GM12891 (cell line): ENCODE measurements at regions not wholly inside any gene's neighbourhood (a gene's known extent, or its start where the extent isn't known, plus 50 kb on each side); places are given as distances from the start of the nearest gene placed in this dataset.

Experiments
- DNase-seq: peaks from one replicate; pipeline ENCODE4 v3.0.0; 2011; ENCODE audit warnings: low spot score; ENCODE audit not compliant: insufficient read length
- FAIRE-seq: peaks from 2 replicates; lab custom pipeline; 2011; peaks lifted over from hg19 to GRCh38; lab: Jason Lieb, UNC
- PAX5 ChIP-seq: IDR thresholded peaks from 2 replicates; pipeline ENCODE4 v1.6.1; 2011; ENCODE audit warnings: low read length, moderate library complexity, mild to moderate bottlenecking; ENCODE audit not compliant: insufficient read depth, severe bottlenecking
- POLR2A ChIP-seq: IDR thresholded peaks from 2 replicates; pipeline ENCODE4 v1.6.1; 2011; ENCODE audit warnings: low read depth, low read length, control low read depth
- POLR2AphosphoS5 ChIP-seq: IDR thresholded peaks from 2 replicates; pipeline ENCODE4 v1.6.1; 2011; ENCODE audit warnings: low read depth, low read length, control low read depth
- POU2F2 ChIP-seq: IDR thresholded peaks from 2 replicates; pipeline ENCODE4 v1.6.1; 2011; ENCODE audit warnings: low read depth, mild to moderate bottlenecking, control low read depth, low read length, moderate library complexity
- SPI1 ChIP-seq: IDR thresholded peaks from 2 replicates; pipeline ENCODE4 v1.6.1; 2011; ENCODE audit warnings: low read depth, low read length, control low read depth
- TAF1 ChIP-seq: IDR thresholded peaks from 2 replicates; pipeline ENCODE4 v1.6.1; 2011; ENCODE audit warnings: low read depth, low read length, control low read depth

DNA sequence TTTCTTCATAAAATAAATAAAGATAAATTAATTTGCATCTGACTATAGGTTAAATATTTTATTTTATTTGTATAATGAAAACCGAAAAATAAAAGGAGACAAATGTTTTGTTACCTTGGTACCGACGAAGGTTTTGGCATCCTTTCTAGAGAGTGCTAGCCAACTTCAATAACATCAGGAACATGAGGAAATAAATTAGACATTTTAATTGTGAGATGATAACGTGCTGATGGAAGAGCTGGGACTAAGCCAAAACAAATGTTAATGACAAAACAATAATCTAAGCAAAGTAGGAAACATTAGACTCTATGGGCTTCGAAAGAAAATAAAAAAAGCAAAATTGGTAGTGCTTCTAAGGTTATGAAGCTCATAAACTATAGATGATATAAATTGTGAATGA is 201.0 kb downstream of the IRX2 start:
- FAIRE-seq (no peak), DNase-seq (no peak)
- TF ChIP-seq POU2F2 (no peak), POLR2A (no peak), PAX5 (no peak), POLR2AphosphoS5 (no peak), SPI1 (no peak), TAF1 (no peak)

DNA sequence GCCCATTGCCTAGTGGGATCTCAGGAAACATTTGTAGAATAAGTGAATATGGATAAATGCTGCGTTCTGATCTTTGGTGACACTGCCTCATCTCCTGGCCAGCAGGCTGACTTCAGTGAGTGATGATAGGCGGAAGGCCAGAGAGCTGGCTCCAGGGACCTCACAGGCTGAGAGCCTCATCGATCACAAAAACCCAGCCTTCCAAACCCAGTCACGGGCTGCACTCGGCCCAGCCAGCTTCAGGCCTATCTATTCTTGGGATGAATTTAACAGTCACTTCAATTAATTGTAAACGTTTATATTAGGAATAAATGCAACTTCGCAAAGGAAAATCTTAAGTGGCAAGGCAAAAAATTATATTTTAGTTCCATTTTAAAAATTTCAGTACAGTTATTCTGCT is 201.6 kb downstream of the IRX2 start:
- TF ChIP-seq POLR2A = no peak
- TF ChIP-seq PAX5 = no peak
- TF ChIP-seq POU2F2 = no peak
- TF ChIP-seq SPI1 = no peak
- TF ChIP-seq POLR2AphosphoS5 = no peak
- no peak for TF ChIP-seq TAF1
- DNase-seq (no peak), FAIRE-seq (no peak)

DNA sequence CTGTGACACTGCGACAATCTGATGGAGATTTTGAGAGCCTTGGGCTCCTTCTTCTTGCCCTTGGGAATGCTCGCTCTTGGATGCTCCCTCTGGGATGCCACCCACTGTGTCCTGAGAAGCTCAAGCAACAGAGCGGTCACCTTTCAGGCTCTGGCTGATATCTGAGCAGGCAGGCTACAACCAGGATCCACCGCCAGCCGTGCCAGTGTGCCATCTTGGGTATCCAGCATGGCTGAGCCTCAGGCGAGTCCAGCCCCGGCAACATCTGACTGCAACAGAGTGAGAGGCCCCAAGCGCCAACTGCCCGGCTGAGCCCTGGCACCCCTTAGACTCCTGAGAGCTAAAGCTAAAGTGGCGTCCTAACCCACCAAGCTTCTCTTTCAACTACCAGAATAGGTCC is 202.1 kb downstream of the IRX2 start:
- DNase-seq (no peak), FAIRE-seq (no peak)
- TF ChIP-seq POLR2A (no peak), SPI1 (no peak), PAX5 (no peak), POU2F2 (no peak), POLR2AphosphoS5 (no peak), TAF1 (no peak)

DNA sequence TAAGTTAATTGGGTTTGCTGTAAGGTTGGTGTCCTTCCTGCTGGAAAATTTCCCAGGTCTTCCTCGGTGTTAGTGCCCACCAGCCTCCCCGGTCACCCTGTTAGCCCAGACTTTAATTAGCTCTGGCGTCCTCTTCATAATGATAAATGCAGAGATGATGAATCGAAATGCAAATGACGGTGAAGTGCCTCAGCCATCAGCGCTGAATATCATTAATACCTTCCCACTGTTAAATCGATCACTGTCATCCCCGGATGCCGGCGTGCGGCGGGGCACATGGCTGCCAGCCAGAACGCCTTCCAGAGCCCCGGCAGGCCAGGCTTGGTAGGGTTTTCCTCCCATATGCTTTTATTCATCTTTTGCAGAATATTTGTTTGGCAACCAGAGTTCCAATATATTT is 204.5 kb downstream of the IRX2 start:
- FAIRE-seq = no peak
- TF ChIP-seq TAF1 = no peak
- no peak for TF ChIP-seq PAX5
- TF ChIP-seq POLR2AphosphoS5 = no peak
- no peak for TF ChIP-seq POLR2A
- no peak for TF ChIP-seq POU2F2
- TF ChIP-seq SPI1 = no peak

DNA sequence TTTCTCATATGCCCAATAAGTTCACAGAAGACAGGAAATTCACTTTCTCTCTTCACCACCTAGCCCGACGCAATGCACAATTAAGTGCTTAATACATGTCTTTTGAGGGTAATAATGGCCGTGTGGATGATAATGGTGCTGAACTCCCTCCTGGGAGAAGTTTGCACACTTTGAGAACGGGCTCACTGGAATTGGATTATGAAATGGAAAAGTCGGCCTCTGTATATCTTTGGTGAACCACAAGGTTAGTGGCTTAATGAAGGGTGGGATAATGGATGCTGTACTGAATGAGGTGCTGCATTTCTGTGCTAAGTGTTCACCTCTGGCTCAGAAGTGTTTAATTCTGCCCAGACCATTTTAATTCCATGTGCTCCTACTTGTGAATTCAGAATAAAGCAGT is 207.5 kb downstream of the IRX2 start:
- FAIRE-seq = no peak
- DNase-seq = no peak
- TF ChIP-seq POLR2A (no peak), POU2F2 (no peak), POLR2AphosphoS5 (no peak), PAX5 (no peak), SPI1 (no peak), TAF1 (no peak)

More for the DNA sequence above, 204.5 kb downstream of the IRX2 start:
- no peak for DNase-seq

DNA sequence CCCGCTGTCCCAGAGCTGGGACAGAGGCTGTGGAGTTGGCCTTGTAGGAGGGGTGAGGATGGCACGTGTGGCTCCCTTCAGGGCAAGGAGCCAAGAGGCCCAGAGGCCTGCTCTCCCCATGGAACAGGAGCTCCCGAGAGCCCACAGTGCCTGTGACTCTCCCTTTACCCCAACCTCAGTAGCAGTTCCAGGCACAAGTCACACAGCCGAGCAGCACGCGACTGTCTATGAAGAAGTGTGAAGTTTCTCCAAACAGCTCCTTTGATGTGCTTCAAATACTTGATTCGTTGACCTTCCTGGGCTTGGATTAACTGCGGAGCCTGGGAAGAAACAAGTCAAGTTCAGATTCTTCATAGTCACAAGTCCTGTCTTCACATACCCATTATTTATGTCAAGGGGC is 208.7 kb downstream of the IRX2 start:
- no peak for FAIRE-seq

DNA sequence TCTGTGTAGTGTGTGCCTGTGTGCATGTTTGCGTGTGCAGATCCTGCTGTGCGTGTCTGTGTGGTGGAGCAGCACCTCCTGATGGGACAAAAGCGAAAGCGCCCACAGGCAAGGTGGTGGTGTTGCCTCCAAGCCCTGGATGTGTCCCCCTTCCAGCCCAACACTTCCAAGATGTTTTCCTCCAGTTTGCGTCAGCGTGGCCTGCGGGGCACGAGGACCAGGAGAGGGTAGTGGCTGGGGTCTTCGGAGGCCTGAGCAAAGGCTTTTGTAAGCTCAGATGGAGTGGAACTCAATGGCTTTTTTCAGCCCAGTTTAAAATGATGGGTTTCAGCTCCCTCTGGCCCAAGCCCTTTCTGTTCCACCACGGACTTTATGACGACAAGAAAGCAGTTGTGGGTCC is 209.5 kb downstream of the IRX2 start:
- no peak for TF ChIP-seq SPI1
- no peak for TF ChIP-seq POU2F2
- TF ChIP-seq PAX5 = no peak
- TF ChIP-seq TAF1 = no peak
- no peak for TF ChIP-seq POLR2A
- TF ChIP-seq POLR2AphosphoS5 = no peak
- FAIRE-seq (no peak), DNase-seq (no peak)

More for the DNA sequence above, 208.7 kb downstream of the IRX2 start:
- DNase-seq = no peak
- TF ChIP-seq SPI1 = no peak
- TF ChIP-seq POLR2A = no peak
- no peak for TF ChIP-seq TAF1
- TF ChIP-seq POU2F2 = no peak
- no peak for TF ChIP-seq POLR2AphosphoS5
- TF ChIP-seq PAX5 = no peak

DNA sequence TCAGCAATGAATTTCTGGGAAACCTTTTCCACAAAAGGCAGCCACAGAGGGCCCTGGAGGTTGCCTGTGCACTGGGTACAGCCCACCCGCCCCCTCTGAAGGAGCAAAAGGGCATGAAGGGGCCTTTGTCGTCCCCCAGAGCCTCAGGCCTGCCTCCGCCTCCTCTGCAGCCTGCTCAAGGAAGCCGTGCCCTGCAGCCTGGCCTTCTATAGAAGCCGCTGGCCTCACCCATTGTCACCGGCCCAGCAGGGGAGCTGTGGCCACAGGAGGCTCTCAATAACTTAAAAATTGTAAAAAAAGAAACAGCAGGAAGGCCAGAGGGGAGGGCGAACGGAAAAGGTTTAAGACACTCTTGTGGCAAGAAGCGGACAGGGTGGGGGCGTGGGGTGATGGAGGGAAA is 213.3 kb downstream of the IRX2 start:
- TF ChIP-seq POU2F2 (no peak), TAF1 (no peak), POLR2A (no peak), PAX5 (no peak), SPI1 (no peak), POLR2AphosphoS5 (no peak)
- FAIRE-seq (no peak), DNase-seq (no peak)

DNA sequence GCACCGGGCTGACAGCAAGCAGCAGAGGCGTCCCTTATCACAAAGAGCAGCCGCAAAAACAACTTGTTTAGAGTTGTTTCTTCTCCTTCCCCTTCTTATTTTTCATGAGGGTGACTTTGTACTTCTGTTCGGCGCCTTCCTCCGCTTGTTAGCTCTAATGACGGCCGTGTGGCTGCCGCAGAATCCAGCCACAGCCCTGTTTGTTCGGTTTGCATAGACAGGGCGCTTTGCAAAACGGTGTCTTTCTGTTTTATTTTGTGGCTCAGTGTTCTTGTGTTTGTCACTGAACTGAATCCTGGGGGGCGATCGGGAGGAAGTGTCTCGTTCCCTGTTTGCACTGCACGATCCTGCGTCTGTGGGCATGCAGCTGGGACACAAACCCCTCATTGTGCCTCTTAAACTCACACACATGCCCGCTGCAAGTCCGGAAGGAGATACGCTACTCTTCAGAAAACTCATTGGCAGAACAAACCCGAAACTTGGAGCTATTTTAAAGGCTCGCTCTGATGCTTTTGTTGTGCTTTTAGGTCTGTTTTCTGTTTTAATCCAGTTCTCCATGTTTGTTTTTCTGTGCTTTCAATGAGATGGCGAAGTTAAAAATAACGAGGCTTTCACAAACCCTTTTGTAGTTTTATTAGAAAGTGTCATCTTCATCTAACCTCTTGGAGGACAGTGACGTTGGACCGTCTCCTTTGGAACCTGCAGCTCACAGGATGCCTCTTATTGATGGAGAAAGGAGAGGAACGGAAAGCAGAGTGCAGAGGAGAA is 213.9 kb downstream of the IRX2 start:
- TF ChIP-seq POLR2A (no peak), SPI1 (no peak), POLR2AphosphoS5 (no peak), TAF1 (no peak), POU2F2 (no peak), PAX5 (no peak)
- no peak for DNase-seq
- no peak for FAIRE-seq

DNA sequence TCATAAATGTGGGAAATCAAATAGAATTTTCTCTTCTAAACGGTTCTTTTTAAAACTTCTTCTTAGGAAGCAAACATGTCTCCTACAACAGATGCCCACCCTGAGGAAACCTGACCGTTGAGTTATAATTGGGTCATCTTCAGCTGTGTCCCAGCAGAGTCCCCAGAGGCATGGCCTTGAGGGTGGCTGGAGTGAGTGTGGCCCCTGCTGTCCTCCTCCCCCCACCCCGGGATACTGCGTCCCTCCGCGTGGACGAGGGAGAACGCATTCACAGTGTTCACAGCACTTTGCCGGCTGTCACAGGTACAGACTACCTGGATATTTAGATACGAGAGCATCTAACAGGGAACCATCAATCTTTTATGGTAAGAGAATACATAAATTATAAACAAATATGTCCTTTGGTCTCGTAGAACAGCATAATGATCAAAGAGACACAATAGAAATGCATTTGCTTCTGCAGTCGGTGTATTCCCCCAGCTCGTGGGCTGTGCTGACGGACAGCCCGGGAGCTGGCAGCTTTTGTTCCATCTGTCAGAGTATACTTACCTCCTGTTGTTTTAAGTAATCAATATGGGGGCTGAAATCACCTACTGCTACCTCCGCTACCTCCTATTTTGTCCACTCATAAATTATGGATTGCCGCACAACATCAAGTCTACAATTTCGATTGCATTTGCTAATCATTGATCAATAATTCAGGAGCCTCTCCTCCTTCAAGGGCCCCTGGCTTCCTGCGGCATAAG is 214.7 kb downstream of the IRX2 start:
- no peak for DNase-seq
- TF ChIP-seq PAX5 = no peak
- TF ChIP-seq SPI1 = no peak
- TF ChIP-seq TAF1 = no peak
- TF ChIP-seq POLR2AphosphoS5 = no peak
- TF ChIP-seq POU2F2 = no peak
- TF ChIP-seq POLR2A = no peak
- no peak for FAIRE-seq
